IMR-90 (cell line): ENCODE measurements at regions not wholly inside any gene's neighbourhood (a gene's known extent, or its start where the extent isn't known, plus 50 kb on each side); places are given as distances from the start of the nearest gene placed in this dataset.

Source experiments
- ATAC-seq: fragments of 200-7000 bp; cut with Tn5 transposase; 2 replicates; pipeline ENCODE4 v1.9.1; 2020; ENCODE audit warnings: low read depth, mild to moderate bottlenecking, moderate library complexity
- BruUV-seq: library from RNA; stranded (reverse); fragments of 400-500 nt; replicated peaks from 2 replicates; lab custom pipeline; 2021; lab: Mats Ljungman, UMichigan
- CTCF ChIA-PET: fragments of 300-600 bp; formaldehyde crosslinking; extraction: SDS; loops from one replicate; lab custom pipeline; 2021; ENCODE audit warnings: antibody characterized with exemption; lab: Yijun Ruan, JAX
- POLR2A ChIA-PET: fragments of 300-600 bp; sonication (Branson Sonifier 250); formaldehyde crosslinking; loops from one replicate; lab custom pipeline; 2022; ENCODE audit warnings: antibody characterized with exemption; ENCODE audit not compliant: unreplicated experiment; lab: Charles Lee
- DNase-seq: peaks from one replicate; pipeline ENCODE4 v3.0.0; 2013
- H2AFZ ChIP-seq: replicated peaks from 2 replicates; pipeline ENCODE3; 2013; ENCODE audit warnings: low read length, mild to moderate bottlenecking; ENCODE audit not compliant: poor library complexity
- H2AK5ac ChIP-seq: 2 replicates; pipeline ENCODE4 v1.6.1; 2013; ENCODE audit warnings: low read depth, low read length, inconsistent platforms
- H2AK9ac ChIP-seq: replicated peaks from 2 replicates; pipeline ENCODE3; 2013; ENCODE audit warnings: mild to moderate bottlenecking, low read depth, low read length, moderate library complexity; ENCODE audit not compliant: poor library complexity
- H2BK120ac ChIP-seq: 2 replicates; pipeline ENCODE4 v1.6.1; 2013; ENCODE audit warnings: low read depth, low read length, inconsistent platforms
- H2BK15ac ChIP-seq: 3 replicates; pipeline ENCODE4 v1.6.1; 2013; ENCODE audit warnings: low read depth, low read length, inconsistent platforms
- H2BK20ac ChIP-seq: 2 replicates; pipeline ENCODE4 v1.6.1; 2013; ENCODE audit warnings: low read depth, mild to moderate bottlenecking, inconsistent platforms, low read length, moderate library complexity
- H2BK5ac ChIP-seq: 2 replicates; pipeline ENCODE4 v1.6.1; 2013; ENCODE audit warnings: mild to moderate bottlenecking, low read depth, low read length, inconsistent platforms; ENCODE audit not compliant: poor library complexity, severe bottlenecking
- H3K14ac ChIP-seq: replicated peaks from 2 replicates; pipeline ENCODE4 v1.6.1; 2013; ENCODE audit warnings: low read depth, low read length, inconsistent platforms
- H3K18ac ChIP-seq: 2 replicates; pipeline ENCODE4 v1.6.1; 2013; ENCODE audit warnings: low read depth, low read length, control low read depth
- H3K23ac ChIP-seq: 2 replicates; pipeline ENCODE4 v1.6.1; 2013; ENCODE audit warnings: low read depth, low read length, inconsistent platforms
- H3K27ac ChIP-seq: 2 replicates; pipeline ENCODE4 v1.5.1; 2013; ENCODE audit warnings: mild to moderate bottlenecking, control low read depth, low read length; ENCODE audit not compliant: insufficient read depth
- H3K27me3 ChIP-seq: 2 replicates; pipeline ENCODE4 v1.6.1; 2013; ENCODE audit warnings: low read length; ENCODE audit not compliant: control insufficient read depth, insufficient read depth
- H3K36me3 ChIP-seq: 2 replicates; pipeline ENCODE4 v1.6.1; 2013; ENCODE audit warnings: low read length, mixed read lengths; ENCODE audit not compliant: control insufficient read depth, insufficient read depth
- H3K4ac ChIP-seq: 2 replicates; pipeline ENCODE4 v1.6.1; 2013; ENCODE audit warnings: low read depth, low read length, inconsistent platforms
- H3K4me1 ChIP-seq: 2 replicates; pipeline ENCODE4 v1.6.1; 2013; ENCODE audit warnings: low read length, mixed read lengths; ENCODE audit not compliant: control insufficient read depth, insufficient read depth
- H3K4me2 ChIP-seq: 2 replicates; pipeline ENCODE4 v1.6.1; 2013; ENCODE audit warnings: low read depth, mild to moderate bottlenecking, control low read depth, low read length, moderate library complexity
- H3K4me3 ChIP-seq: 2 replicates; pipeline ENCODE4 v1.5.1; 2013; ENCODE audit warnings: low read depth, mild to moderate bottlenecking, control low read depth, low read length, moderate library complexity; ENCODE audit not compliant: insufficient read depth
- H3K56ac ChIP-seq: 2 replicates; pipeline ENCODE4 v1.6.1; 2013; ENCODE audit warnings: low read length, inconsistent platforms; ENCODE audit not compliant: insufficient read depth; ENCODE audit errors: extremely low read depth
- H3K79me1 ChIP-seq, 2 experiments: 2 replicates each; pipeline ENCODE4 v1.6.1; 2013; ENCODE audit warnings: low read length in 2 of 2, inconsistent platforms in 1 of 2, low read depth in 1 of 2
- H3K9ac ChIP-seq: 2 replicates; pipeline ENCODE4 v1.6.1; 2013; ENCODE audit warnings: low read depth, low read length, control low read depth
- H3K9me1 ChIP-seq: 2 replicates; pipeline ENCODE4 v1.6.1; 2013; ENCODE audit warnings: low read length, inconsistent platforms; ENCODE audit not compliant: insufficient read depth
- H3K9me3 ChIP-seq: 2 replicates; pipeline ENCODE4 v1.6.1; 2013; ENCODE audit warnings: low read length; ENCODE audit not compliant: control insufficient read depth, insufficient read depth
- H4K20me1 ChIP-seq: 2 replicates; pipeline ENCODE4 v1.6.1; 2013; ENCODE audit warnings: low read length, inconsistent platforms; ENCODE audit not compliant: insufficient read depth
- H4K5ac ChIP-seq: 2 replicates; pipeline ENCODE4 v1.6.1; 2013; ENCODE audit warnings: mild to moderate bottlenecking, low read depth, low read length, control low read depth
- H4K8ac ChIP-seq, 2 experiments: 2 replicates each; pipeline ENCODE4 v1.6.1; 2013; ENCODE audit warnings: low read depth in 2 of 2, low read length in 2 of 2, control low read depth in 1 of 2, inconsistent platforms in 1 of 2
- H4K91ac ChIP-seq: 2 replicates; pipeline ENCODE4 v1.6.1; 2013; ENCODE audit warnings: low read depth, low read length, inconsistent platforms; ENCODE audit not compliant: insufficient read depth
- BHLHE40 ChIP-seq: fragments of 150-350 bp; IDR thresholded peaks from 2 replicates; pipeline ENCODE4 v1.6.1; 2016; ENCODE audit warnings: mild to moderate bottlenecking, low read depth, low read length
- CEBPB ChIP-seq: IDR thresholded peaks from 2 replicates; pipeline ENCODE4 v1.6.1; 2012; ENCODE audit warnings: low read depth, low read length, improper control_type of control experiment
- CHD1 ChIP-seq: IDR thresholded peaks from 2 replicates; pipeline ENCODE4 v1.6.1; 2012; ENCODE audit warnings: low read depth, low read length, improper control_type of control experiment
- FOS ChIP-seq: fragments of 150-350 bp; IDR thresholded peaks from 2 replicates; pipeline ENCODE4 v1.6.1; 2016; ENCODE audit warnings: low read depth, low read length
- MAFK ChIP-seq: IDR thresholded peaks from 2 replicates; pipeline ENCODE4 v1.6.1; 2012; ENCODE audit warnings: low read depth, low read length, improper control_type of control experiment
- MAZ ChIP-seq: IDR thresholded peaks from 2 replicates; pipeline ENCODE4 v1.6.1; 2012; ENCODE audit warnings: low read depth, mild to moderate bottlenecking, low read length, improper control_type of control experiment, moderate library complexity, borderline replicate concordance
- MXI1 ChIP-seq: IDR thresholded peaks from 2 replicates; pipeline ENCODE4 v1.6.1; 2012; ENCODE audit warnings: low read depth, mild to moderate bottlenecking, low read length, moderate library complexity, borderline replicate concordance
- NFE2L2 ChIP-seq: fragments of 150-350 bp; IDR thresholded peaks from 2 replicates; pipeline ENCODE4 v1.6.1; 2016; ENCODE audit warnings: low read depth, mild to moderate bottlenecking, low read length
- POLR2A ChIP-seq: IDR thresholded peaks from 2 replicates; pipeline ENCODE4 v1.6.1; 2012; ENCODE audit warnings: mild to moderate bottlenecking, low read depth, low read length
- RAD21 ChIP-seq: IDR thresholded peaks from 2 replicates; pipeline ENCODE4 v1.6.1; 2012; ENCODE audit warnings: low read length, improper control_type of control experiment
- RCOR1 ChIP-seq: IDR thresholded peaks from 2 replicates; pipeline ENCODE4 v1.6.1; 2012; ENCODE audit warnings: mild to moderate bottlenecking, low read length, improper control_type of control experiment; ENCODE audit not compliant: insufficient replicate concordance
- RFX5 ChIP-seq: IDR thresholded peaks from 2 replicates; pipeline ENCODE4 v1.8.0; 2012; ENCODE audit warnings: low read depth, mild to moderate bottlenecking, low read length, moderate library complexity
- SMC3 ChIP-seq: fragments of 150-350 bp; IDR thresholded peaks from 2 replicates; pipeline ENCODE4 v1.6.1; 2016; ENCODE audit warnings: low read depth, mild to moderate bottlenecking, antibody characterized with exemption, low read length, moderate library complexity
- USF2 ChIP-seq: fragments of 150-350 bp; IDR thresholded peaks from 2 replicates; pipeline ENCODE4 v1.6.1; 2017; ENCODE audit warnings: mild to moderate bottlenecking, antibody characterized with exemption, low read length, low read depth
- dilution Hi-C: fragments of 300-500 bp; cut with HindIII; formaldehyde crosslinking; loops from one replicate; pipeline ENCODE4 v1.14.3; 2018; ENCODE audit warnings: low sequenced_read_pairs; ENCODE audit not compliant: unreplicated experiment
- in situ Hi-C: fragments of 300-500 bp; cut with MboI; formaldehyde crosslinking; loops from 3 replicates; pipeline ENCODE4 v1.14.3; 2019; ENCODE audit warnings: low sequenced_read_pairs, inconsistent platforms, mixed read lengths
- intact Hi-C: fragments of 100-400 bp; cut with micrococcal nuclease; formaldehyde crosslinking; loops from 2 replicates; pipeline ENCODE4 v1.10.0; 2022
- TF ChIP-seq, protein P1 (sequence below): conservative IDR thresholded peaks from 2 replicates; pipeline ENCODE4 v1.5.1; 2012; ENCODE audit warnings: mild to moderate bottlenecking, low read depth, low read length, improper control_type of control experiment
- TF ChIP-seq, protein P2 (sequence below): fragments of 150-350 bp; IDR thresholded peaks from 2 replicates; pipeline ENCODE4 v1.6.1; 2016; ENCODE audit warnings: low read depth, mild to moderate bottlenecking, low read length, moderate library complexity, borderline replicate concordance

GRCh38 chr3:40598338-40598737 lies 73.6 kb downstream of the ZNF621 start:
- H3K9me1 ChIP-seq: no peaks in the 10 kb centered on the region
- dilution Hi-C loops (no loop called here), in situ Hi-C loops (loop anchor here (25.0 kb wide), 1 partner anchor 261 kb away; no protein-coding TSS in a partner anchor)

More at GRCh38 chr3:40598338-40598737, 73.6 kb downstream of the ZNF621 start:
- no peak overlapping the region for H2AK5ac ChIP-seq
- ChIA-PET CTCF (interaction anchor here (0.6 to 1.5 kb wide), 2 partner anchors 18 to 674 kb away, joined by 4 to 5 read pairs; no protein-coding TSS in a partner anchor), POLR2A (no interaction called here)
- H3K14ac ChIP-seq: no peak overlapping the region
- no peak overlapping the region for H3K18ac ChIP-seq
- H2BK15ac ChIP-seq: no peak overlapping the region
- no peak overlapping the region for H4K91ac ChIP-seq
- no peak overlapping the region for H3K4ac ChIP-seq
- no peak overlapping the region for H3K9ac ChIP-seq
- no peaks in the 10 kb centered on the region for H3K36me3 ChIP-seq
- H2BK120ac ChIP-seq: no peak overlapping the region
- no peak overlapping the region for H2AK9ac ChIP-seq
- H3K56ac ChIP-seq: no peak overlapping the region
- H3K27me3 ChIP-seq: no peaks in the 10 kb centered on the region
- H4K8ac ChIP-seq: no peak overlapping the region
- no peaks in the 10 kb centered on the region for H3K4me1 ChIP-seq
- BruUV-seq: no TSS peak
- no peaks in the 10 kb centered on the region for H3K9me3 ChIP-seq
- H2AFZ ChIP-seq: no peak overlapping the region
- H4K5ac ChIP-seq: no peak overlapping the region
- ATAC-seq (no peak), DNase-seq (no peak)
- H3K23ac ChIP-seq: no peak overlapping the region
- no peak overlapping the region for H3K4me2 ChIP-seq
- no peak overlapping the region for H3K4me3 ChIP-seq
- H3K79me1 ChIP-seq: no peaks in the 10 kb centered on the region
- H4K20me1 ChIP-seq: no peaks in the 10 kb centered on the region
- H2BK20ac ChIP-seq: no peak overlapping the region
- intact Hi-C loops: no loop called here
- TF ChIP-seq CHD1: no peak
- no peak for TF ChIP-seq MAFK
- no peak for TF ChIP-seq SMC3
- TF ChIP-seq RFX5: no peak
- TF ChIP-seq, protein P1, sequence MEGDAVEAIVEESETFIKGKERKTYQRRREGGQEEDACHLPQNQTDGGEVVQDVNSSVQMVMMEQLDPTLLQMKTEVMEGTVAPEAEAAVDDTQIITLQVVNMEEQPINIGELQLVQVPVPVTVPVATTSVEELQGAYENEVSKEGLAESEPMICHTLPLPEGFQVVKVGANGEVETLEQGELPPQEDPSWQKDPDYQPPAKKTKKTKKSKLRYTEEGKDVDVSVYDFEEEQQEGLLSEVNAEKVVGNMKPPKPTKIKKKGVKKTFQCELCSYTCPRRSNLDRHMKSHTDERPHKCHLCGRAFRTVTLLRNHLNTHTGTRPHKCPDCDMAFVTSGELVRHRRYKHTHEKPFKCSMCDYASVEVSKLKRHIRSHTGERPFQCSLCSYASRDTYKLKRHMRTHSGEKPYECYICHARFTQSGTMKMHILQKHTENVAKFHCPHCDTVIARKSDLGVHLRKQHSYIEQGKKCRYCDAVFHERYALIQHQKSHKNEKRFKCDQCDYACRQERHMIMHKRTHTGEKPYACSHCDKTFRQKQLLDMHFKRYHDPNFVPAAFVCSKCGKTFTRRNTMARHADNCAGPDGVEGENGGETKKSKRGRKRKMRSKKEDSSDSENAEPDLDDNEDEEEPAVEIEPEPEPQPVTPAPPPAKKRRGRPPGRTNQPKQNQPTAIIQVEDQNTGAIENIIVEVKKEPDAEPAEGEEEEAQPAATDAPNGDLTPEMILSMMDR: no peak
- TF ChIP-seq BHLHE40: no peak
- TF ChIP-seq FOS: no peak
- no peak for TF ChIP-seq NFE2L2
- TF ChIP-seq MXI1: no peak
- no peak for TF ChIP-seq MAZ
- TF ChIP-seq RAD21: no peak
- no peak for TF ChIP-seq POLR2A
- TF ChIP-seq RCOR1: no peak
- no peak for TF ChIP-seq CEBPB
- TF ChIP-seq USF2: no peak
- TF ChIP-seq, protein P2, sequence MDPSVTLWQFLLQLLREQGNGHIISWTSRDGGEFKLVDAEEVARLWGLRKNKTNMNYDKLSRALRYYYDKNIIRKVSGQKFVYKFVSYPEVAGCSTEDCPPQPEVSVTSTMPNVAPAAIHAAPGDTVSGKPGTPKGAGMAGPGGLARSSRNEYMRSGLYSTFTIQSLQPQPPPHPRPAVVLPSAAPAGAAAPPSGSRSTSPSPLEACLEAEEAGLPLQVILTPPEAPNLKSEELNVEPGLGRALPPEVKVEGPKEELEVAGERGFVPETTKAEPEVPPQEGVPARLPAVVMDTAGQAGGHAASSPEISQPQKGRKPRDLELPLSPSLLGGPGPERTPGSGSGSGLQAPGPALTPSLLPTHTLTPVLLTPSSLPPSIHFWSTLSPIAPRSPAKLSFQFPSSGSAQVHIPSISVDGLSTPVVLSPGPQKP: no peak
- H2BK5ac ChIP-seq: no peak overlapping the region
- no peak overlapping the region for H3K27ac ChIP-seq
